Loucy (cell line): ENCODE measurements at regions not wholly inside any gene's neighbourhood (a gene's known extent, or its start where the extent isn't known, plus 50 kb on each side); places are given as distances from the start of the nearest gene placed in this dataset.

Experiments used
- H2AFZ ChIP-seq: fragments of 200-600 bp; sonication (generic); 2 replicates; pipeline ENCODE4 v1.6.0; 2016; ENCODE audit warnings: antibody characterized with exemption, mild to moderate bottlenecking, low read length, moderate library complexity
- H3F3A ChIP-seq: fragments of 200-600 bp; 2 replicates; pipeline ENCODE4 v1.6.0; 2016; ENCODE audit warnings: antibody characterized with exemption, low read depth, mild to moderate bottlenecking
- H3K27me3 ChIP-seq: fragments of 200-600 bp; sonication (generic); 2 replicates; pipeline ENCODE4 v1.6.1; 2014; ENCODE audit warnings: low read length, mild to moderate bottlenecking; ENCODE audit not compliant: insufficient read depth, poor library complexity, severe bottlenecking
- H3K36me3 ChIP-seq: fragments of 200-600 bp; sonication (generic); 2 replicates; pipeline ENCODE4 v1.6.1; 2016; ENCODE audit warnings: low read length; ENCODE audit not compliant: insufficient read depth
- H3K4me1 ChIP-seq: fragments of 200-600 bp; sonication (generic); 2 replicates; pipeline ENCODE4 v1.5.1; 2014; ENCODE audit warnings: low read length, mild to moderate bottlenecking; ENCODE audit not compliant: insufficient read depth, poor library complexity, severe bottlenecking
- H3K4me2 ChIP-seq: fragments of 200-600 bp; sonication (generic); 2 replicates; pipeline ENCODE4 v1.6.0; 2014; ENCODE audit warnings: antibody characterized with exemption, low read length, low read depth, mild to moderate bottlenecking; ENCODE audit not compliant: poor library complexity, severe bottlenecking
- H3K4me3 ChIP-seq: fragments of 200-600 bp; sonication (generic); 2 replicates; pipeline ENCODE4 v1.5.1; 2014; ENCODE audit warnings: low read length, mild to moderate bottlenecking, mixed read lengths; ENCODE audit not compliant: poor library complexity, severe bottlenecking
- H3K79me2 ChIP-seq: fragments of 200-600 bp; sonication (generic); 2 replicates; pipeline ENCODE4 v1.6.1; 2014; ENCODE audit warnings: low read length; ENCODE audit not compliant: insufficient read depth
- H3K9ac ChIP-seq: fragments of 200-600 bp; sonication (generic); 2 replicates; pipeline ENCODE4 v1.6.0; 2014; ENCODE audit warnings: mild to moderate bottlenecking, low read depth, low read length, moderate library complexity; ENCODE audit not compliant: poor library complexity, severe bottlenecking
- H3K9me2 ChIP-seq: fragments of 200-600 bp; sonication (generic); replicated peaks from 2 replicates; pipeline ENCODE4 v1.6.1; 2016; ENCODE audit warnings: low read depth, low read length, mixed read lengths
- H3K9me3 ChIP-seq: fragments of 200-600 bp; sonication (generic); 2 replicates; pipeline ENCODE4 v1.6.1; 2014; ENCODE audit warnings: mild to moderate bottlenecking, antibody characterized with exemption, low read length, low read depth; ENCODE audit not compliant: insufficient read depth
- H4K20me1 ChIP-seq: fragments of 200-600 bp; sonication (generic); 2 replicates; pipeline ENCODE4 v1.6.0; 2014; ENCODE audit warnings: antibody characterized with exemption, low read length, mild to moderate bottlenecking; ENCODE audit not compliant: insufficient read depth, poor library complexity, severe bottlenecking
- EZH2phosphoT487 ChIP-seq: fragments of 200-600 bp; IDR thresholded peaks from 2 replicates; pipeline ENCODE4 v1.6.1; 2018; ENCODE audit warnings: antibody characterized with exemption, mild to moderate bottlenecking, moderate library complexity, borderline replicate concordance
- TF ChIP-seq, protein P1 (sequence below): fragments of 200-600 bp; sonication (generic); conservative IDR thresholded peaks from 2 replicates; pipeline ENCODE4 v1.5.1; 2014; ENCODE audit warnings: mild to moderate bottlenecking, antibody characterized with exemption, low read length

DNA sequence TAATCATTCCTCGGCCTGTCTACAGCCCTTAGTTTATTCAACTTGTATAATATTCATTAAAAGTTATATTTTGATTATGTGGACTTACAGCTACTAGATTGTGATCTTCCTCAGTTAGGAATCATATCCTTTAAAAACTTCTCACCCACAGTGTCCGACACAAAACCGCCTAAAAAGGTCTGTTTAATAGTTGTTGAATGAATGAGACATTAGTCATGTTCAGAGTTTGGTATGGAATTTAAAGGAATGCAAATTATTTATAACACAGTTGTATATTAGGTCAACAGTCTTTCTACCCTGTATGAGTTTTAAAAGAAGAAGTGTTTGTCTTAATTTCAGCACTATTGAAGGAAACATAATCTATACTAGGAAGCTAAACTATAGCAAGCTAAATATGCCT, 390.0 kb downstream of the ARL4A start:
- no peak overlapping the region for H3K9ac ChIP-seq
- H3K4me3 ChIP-seq = no peak overlapping the region
- no peaks in the 10 kb centered on the region for H3K4me1 ChIP-seq
- TF ChIP-seq, protein P1, sequence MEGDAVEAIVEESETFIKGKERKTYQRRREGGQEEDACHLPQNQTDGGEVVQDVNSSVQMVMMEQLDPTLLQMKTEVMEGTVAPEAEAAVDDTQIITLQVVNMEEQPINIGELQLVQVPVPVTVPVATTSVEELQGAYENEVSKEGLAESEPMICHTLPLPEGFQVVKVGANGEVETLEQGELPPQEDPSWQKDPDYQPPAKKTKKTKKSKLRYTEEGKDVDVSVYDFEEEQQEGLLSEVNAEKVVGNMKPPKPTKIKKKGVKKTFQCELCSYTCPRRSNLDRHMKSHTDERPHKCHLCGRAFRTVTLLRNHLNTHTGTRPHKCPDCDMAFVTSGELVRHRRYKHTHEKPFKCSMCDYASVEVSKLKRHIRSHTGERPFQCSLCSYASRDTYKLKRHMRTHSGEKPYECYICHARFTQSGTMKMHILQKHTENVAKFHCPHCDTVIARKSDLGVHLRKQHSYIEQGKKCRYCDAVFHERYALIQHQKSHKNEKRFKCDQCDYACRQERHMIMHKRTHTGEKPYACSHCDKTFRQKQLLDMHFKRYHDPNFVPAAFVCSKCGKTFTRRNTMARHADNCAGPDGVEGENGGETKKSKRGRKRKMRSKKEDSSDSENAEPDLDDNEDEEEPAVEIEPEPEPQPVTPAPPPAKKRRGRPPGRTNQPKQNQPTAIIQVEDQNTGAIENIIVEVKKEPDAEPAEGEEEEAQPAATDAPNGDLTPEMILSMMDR = no peak
- TF ChIP-seq EZH2phosphoT487 = no peak
- H3K4me2 ChIP-seq = no peak overlapping the region
- no peaks in the 10 kb centered on the region for H4K20me1 ChIP-seq
- no peaks in the 10 kb centered on the region for H3K36me3 ChIP-seq
- H3F3A ChIP-seq = no peaks in the 10 kb centered on the region
- H3K9me3 ChIP-seq = no peaks in the 10 kb centered on the region
- H3K27me3 ChIP-seq = no peaks in the 10 kb centered on the region
- H2AFZ ChIP-seq = no peak overlapping the region
- no peaks in the 10 kb centered on the region for H3K9me2 ChIP-seq
- no peaks in the 10 kb centered on the region for H3K79me2 ChIP-seq

DNA sequence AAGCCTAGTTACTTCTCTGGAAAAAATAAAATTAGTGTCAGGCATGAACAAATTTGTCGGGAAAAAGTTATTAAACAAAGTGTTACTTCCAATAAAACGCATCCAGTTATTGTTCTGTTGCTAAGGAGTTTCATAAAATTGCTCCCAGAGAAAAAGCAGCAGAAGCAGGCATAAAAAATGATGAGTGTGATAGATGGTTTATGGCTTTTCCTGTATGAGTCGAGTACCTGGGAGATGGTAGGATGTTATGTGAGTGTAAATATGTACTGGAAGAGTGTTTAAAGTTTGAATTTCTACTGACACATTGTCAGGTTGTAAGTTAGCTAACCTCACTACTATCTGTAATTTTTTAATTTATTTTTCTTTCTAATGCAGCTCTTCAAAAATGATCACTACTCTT, 390.7 kb downstream of the ARL4A start:
- H3K4me1 ChIP-seq = no peaks in the 10 kb centered on the region
- H3K79me2 ChIP-seq = no peaks in the 10 kb centered on the region
- no peaks in the 10 kb centered on the region for H4K20me1 ChIP-seq
- no peak overlapping the region for H3K4me3 ChIP-seq
- H3K9ac ChIP-seq = no peak overlapping the region
- no peaks in the 10 kb centered on the region for H3K36me3 ChIP-seq
- no peak overlapping the region for H2AFZ ChIP-seq
- H3K9me3 ChIP-seq = no peaks in the 10 kb centered on the region
- no peaks in the 10 kb centered on the region for H3K9me2 ChIP-seq
- TF ChIP-seq EZH2phosphoT487 = no peak
- TF ChIP-seq, protein P1 = no peak
- no peaks in the 10 kb centered on the region for H3F3A ChIP-seq
- no peaks in the 10 kb centered on the region for H3K27me3 ChIP-seq
- H3K4me2 ChIP-seq = no peak overlapping the region

DNA sequence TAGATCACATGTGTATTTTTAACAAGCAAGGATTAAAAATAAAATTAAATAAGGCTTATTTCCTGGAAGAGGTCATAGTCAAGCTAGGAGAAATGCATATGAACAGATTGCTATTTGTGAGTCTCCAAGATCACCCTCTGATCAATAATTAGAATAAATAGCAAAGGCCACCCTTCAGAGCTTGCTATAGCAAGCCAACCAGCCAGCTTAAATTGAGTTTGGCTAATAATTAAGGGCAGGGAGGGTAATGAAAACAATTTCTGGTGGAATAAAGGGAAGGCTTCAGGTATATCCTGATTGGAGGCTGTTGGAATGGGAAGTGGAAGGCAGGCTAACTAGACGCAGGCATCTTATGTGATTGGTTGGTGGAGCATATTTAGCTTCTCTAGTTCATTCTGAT, 403.5 kb downstream of the ARL4A start:
- Histone ChIP-seq H4K20me1 (no peaks in the 10 kb centered on the region), H3K4me2 (no peak overlapping the region), H3K36me3 (no peaks in the 10 kb centered on the region), H3K79me2 (no peaks in the 10 kb centered on the region), H3K9me3 (no peaks in the 10 kb centered on the region), H3K4me3 (no peak overlapping the region), H3K9me2 (no peaks in the 10 kb centered on the region), H3K9ac (no peak overlapping the region), H3K4me1 (no peaks in the 10 kb centered on the region), H2AFZ (no peak overlapping the region), H3F3A (no peaks in the 10 kb centered on the region), H3K27me3 (no peaks in the 10 kb centered on the region)
- TF ChIP-seq, protein P1 = no peak
- TF ChIP-seq EZH2phosphoT487 = no peak
